ENCODE measurements at regions not wholly inside any gene's neighbourhood (a gene's known extent, or its start where the extent isn't known, plus 50 kb on each side); places are given as distances from the start of the nearest gene placed in this dataset.

DNA sequence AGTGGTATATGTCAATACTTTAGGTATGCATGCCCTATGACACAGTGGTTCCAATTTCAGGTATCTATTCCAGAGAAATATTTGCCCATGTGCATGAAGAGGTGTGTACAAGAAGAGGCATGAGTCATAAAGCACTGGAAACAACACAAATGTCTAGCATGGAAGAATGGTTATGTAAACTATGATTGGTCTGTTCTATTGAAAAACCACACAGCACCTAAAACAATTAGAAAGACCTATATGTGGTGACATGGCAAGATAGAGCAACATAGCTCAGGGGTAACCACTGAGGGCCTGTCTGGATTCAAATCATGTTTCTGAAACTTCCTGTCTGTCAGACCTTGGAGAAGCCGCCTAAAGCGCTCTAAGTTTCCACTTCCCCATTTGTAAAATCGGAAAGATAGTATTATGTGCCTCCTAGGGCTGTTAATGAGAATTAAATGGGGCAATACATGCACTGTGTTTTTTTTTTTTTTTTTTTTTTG, 63.4 kb upstream of the GPCPD1 start:
- TF ChIP-seq CTCF (IDR thresholded peaks at IDR 0.05) (no peak), POLR2A (IDR thresholded peaks at IDR 0.05) (no peak)

All from vagina (tissue), 2 donors.